NB4 (cell line): ENCODE measurements at regions not wholly inside any gene's neighbourhood (a gene's known extent, or its start where the extent isn't known, plus 50 kb on each side); places are given as distances from the start of the nearest gene placed in this dataset.

ENCODE experiments used
- DNase-seq: peaks from one replicate; pipeline ENCODE4 v3.0.0; 2010; ENCODE audit warnings: low read depth
- H3K4me3 ChIP-seq: one replicate; pipeline ENCODE4 v1.5.1; 2011; ENCODE audit warnings: mild to moderate bottlenecking, low read depth, low read length, moderate library complexity
- MYC ChIP-seq: IDR thresholded peaks from 2 replicates; pipeline ENCODE4 v1.6.1; 2011; ENCODE audit warnings: low read depth, low read length
- POLR2A ChIP-seq: IDR thresholded peaks from 2 replicates; pipeline ENCODE4 v1.6.1; 2011; ENCODE audit warnings: mild to moderate bottlenecking; ENCODE audit not compliant: insufficient read length; ENCODE audit errors: extremely low read depth
- TF ChIP-seq, protein P1 (sequence below): IDR thresholded peaks from 2 replicates; pipeline ENCODE4 v1.6.1; 2011; ENCODE audit warnings: low read depth, low read length
- TF ChIP-seq, protein P2 (sequence below): IDR thresholded peaks from one replicate; pipeline ENCODE4 v1.5.1; 2012; ENCODE audit warnings: low read depth, low read length

DNA sequence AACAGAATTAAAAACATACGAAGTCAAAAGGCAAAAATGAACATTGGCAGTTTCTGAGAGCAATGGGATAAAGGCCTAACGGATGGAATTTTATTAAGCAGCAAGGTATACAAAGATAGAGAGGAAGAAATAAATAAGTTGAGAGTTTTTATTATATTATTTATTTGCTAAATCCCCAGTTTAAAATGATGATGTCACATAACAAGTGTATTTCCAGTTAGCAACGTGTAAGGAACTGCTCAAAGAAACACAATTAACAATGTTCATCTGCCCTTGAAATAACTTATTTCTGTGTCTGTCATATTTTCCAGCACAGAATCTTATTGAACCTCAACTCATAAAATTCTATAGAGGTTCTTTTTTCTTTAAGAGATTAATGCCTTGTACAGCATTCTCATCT is 108.6 kb upstream of the TMEM106B start:
- DNase-seq: no peak
- TF ChIP-seq, protein P1, sequence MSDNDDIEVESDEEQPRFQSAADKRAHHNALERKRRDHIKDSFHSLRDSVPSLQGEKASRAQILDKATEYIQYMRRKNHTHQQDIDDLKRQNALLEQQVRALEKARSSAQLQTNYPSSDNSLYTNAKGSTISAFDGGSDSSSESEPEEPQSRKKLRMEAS: no peak
- TF ChIP-seq, protein P2, sequence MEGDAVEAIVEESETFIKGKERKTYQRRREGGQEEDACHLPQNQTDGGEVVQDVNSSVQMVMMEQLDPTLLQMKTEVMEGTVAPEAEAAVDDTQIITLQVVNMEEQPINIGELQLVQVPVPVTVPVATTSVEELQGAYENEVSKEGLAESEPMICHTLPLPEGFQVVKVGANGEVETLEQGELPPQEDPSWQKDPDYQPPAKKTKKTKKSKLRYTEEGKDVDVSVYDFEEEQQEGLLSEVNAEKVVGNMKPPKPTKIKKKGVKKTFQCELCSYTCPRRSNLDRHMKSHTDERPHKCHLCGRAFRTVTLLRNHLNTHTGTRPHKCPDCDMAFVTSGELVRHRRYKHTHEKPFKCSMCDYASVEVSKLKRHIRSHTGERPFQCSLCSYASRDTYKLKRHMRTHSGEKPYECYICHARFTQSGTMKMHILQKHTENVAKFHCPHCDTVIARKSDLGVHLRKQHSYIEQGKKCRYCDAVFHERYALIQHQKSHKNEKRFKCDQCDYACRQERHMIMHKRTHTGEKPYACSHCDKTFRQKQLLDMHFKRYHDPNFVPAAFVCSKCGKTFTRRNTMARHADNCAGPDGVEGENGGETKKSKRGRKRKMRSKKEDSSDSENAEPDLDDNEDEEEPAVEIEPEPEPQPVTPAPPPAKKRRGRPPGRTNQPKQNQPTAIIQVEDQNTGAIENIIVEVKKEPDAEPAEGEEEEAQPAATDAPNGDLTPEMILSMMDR: no peak
- TF ChIP-seq MYC (no peak), POLR2A (no peak)
- no peak overlapping the region for H3K4me3 ChIP-seq

- DNase-seq: no peak
- TF ChIP-seq POLR2A: no peak
- TF ChIP-seq, protein P1: no peak
- TF ChIP-seq MYC: no peak
- TF ChIP-seq, protein P2: no peak
- H3K4me3 ChIP-seq: no peak overlapping the region
Observed at GRCh38 chr7:12103948-12104347, 107.1 kb upstream of the TMEM106B start.

DNA sequence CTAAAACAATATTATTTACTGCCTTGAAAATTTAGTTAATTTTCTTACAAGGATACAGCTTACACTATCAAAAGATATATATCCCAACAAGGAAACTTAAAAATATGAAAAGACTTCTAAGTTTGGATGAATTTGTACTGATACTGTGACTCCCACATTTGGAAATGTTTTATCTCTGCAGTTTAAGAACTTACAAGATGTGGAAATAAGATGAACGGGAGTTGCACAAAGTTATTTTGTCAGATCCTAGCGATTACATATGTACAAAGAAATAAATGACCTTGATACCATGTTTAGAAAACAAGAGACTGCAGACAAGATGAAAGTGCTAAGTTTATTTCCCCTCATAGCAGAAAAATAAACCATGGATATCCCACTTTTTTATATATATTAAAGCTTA is 103.7 kb upstream of the TMEM106B start:
- DNase-seq: no peak
- no peak overlapping the region for H3K4me3 ChIP-seq
- TF ChIP-seq, protein P1: no peak
- TF ChIP-seq MYC (no peak), POLR2A (no peak)
- TF ChIP-seq, protein P2: no peak

GRCh38 chr7:12107841-12108254 is 103.2 kb upstream of the TMEM106B start:
- TF ChIP-seq, protein P2: no peak
- no peak for TF ChIP-seq MYC
- TF ChIP-seq POLR2A: no peak
- TF ChIP-seq, protein P1: no peak
- H3K4me3 ChIP-seq: no peak overlapping the region
- no peak for DNase-seq

DNA sequence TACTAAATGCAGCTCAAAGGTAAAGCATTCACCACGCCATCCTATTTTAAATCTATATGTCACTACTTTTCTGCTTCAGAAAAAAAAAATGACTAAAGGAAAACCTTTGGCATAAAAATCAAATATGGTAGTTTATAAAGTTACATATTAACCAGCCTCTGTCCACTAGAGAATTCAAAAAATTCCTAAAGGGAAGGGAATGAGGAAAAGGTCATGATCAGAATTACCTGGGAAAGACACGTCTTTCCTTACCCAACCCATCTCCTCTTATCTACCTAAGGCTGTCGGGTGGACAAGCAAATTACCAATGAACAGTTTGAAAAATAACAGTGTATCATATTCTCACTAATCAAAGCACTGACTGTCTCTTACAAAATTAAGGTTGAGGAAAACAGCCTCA is 100.7 kb upstream of the TMEM106B start:
- DNase-seq: no peak
- no peak overlapping the region for H3K4me3 ChIP-seq
- TF ChIP-seq MYC: no peak
- TF ChIP-seq, protein P2: no peak
- TF ChIP-seq, protein P1: no peak
- TF ChIP-seq POLR2A: no peak
